ENCODE measurements at regions not wholly inside any gene's neighbourhood (a gene's known extent, or its start where the extent isn't known, plus 50 kb on each side); places are given as distances from the start of the nearest gene placed in this dataset.

DNA sequence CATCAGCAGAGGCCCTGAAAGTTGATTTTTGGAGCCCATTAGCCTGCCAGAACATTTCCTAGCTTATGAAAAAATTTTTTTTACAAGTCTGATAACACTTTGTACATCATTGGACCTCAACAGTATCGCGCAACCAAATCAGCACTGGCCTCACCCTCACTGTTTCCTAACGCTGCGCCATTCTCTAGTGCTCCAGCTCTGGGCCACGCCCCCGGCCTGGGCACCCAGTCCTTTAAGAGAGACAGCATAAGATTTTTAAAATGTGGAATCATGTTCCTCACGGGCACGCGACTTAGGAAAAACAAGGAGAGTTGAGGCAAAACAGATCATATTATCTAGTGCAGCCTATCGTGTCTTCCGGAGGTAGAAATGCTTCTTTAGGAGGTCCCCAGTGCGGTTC, 114.5 kb downstream of the BOD1 start:
- TF ChIP-seq, protein P1, sequence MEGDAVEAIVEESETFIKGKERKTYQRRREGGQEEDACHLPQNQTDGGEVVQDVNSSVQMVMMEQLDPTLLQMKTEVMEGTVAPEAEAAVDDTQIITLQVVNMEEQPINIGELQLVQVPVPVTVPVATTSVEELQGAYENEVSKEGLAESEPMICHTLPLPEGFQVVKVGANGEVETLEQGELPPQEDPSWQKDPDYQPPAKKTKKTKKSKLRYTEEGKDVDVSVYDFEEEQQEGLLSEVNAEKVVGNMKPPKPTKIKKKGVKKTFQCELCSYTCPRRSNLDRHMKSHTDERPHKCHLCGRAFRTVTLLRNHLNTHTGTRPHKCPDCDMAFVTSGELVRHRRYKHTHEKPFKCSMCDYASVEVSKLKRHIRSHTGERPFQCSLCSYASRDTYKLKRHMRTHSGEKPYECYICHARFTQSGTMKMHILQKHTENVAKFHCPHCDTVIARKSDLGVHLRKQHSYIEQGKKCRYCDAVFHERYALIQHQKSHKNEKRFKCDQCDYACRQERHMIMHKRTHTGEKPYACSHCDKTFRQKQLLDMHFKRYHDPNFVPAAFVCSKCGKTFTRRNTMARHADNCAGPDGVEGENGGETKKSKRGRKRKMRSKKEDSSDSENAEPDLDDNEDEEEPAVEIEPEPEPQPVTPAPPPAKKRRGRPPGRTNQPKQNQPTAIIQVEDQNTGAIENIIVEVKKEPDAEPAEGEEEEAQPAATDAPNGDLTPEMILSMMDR (IDR thresholded peaks at IDR 0.05), result no peak
- TF ChIP-seq POLR2A (IDR thresholded peaks at IDR 0.05), result no peak
